Peyer's patch (tissue), 4 donors: ENCODE measurements at regions not wholly inside any gene's neighbourhood (a gene's known extent, or its start where the extent isn't known, plus 50 kb on each side); places are given as distances from the start of the nearest gene placed in this dataset.

Source experiments
- DNase-seq, 3 donors: peaks; one replicate each; pipeline ENCODE4 v3.0.0-alpha.2; 2017 to 2019
- H3K27ac ChIP-seq, 4 donors: fragments of 200-600 bp; sonication (generic); one replicate each; pipeline ENCODE4 v1.5.1; 2016 to 2019
- H3K27me3 ChIP-seq, 2 donors: fragments of 200-600 bp; sonication (generic); one replicate each; pipeline ENCODE4 v1.5.1; 2019
- H3K36me3 ChIP-seq, 3 donors: fragments of 200-600 bp; sonication (generic); one replicate each; pipeline ENCODE4 v1.5.1; 2016 to 2019
- H3K4me1 ChIP-seq, 4 donors: fragments of 200-600 bp; sonication (generic); one replicate each; pipeline ENCODE4 v1.5.1; 2016 to 2019
- H3K4me3 ChIP-seq, 4 donors: fragments of 200-600 bp; sonication (generic); 1 replicate in 3 of 4; 2 replicates in 1 of 4; pipeline ENCODE4 v1.5.1; 2016 to 2019; ENCODE audit warnings: mild to moderate bottlenecking in 1 of 4
- H3K9me3 ChIP-seq, 4 donors: fragments of 200-600 bp; sonication (generic); one replicate each; pipeline ENCODE4 v1.5.1; 2016 to 2019; ENCODE audit warnings: mild to moderate bottlenecking in 1 of 4
- POLR2A ChIP-seq, 2 donors: fragments of 450-650 bp; IDR thresholded peaks; one replicate each; pipeline ENCODE4 v1.5.1; 2017; ENCODE audit warnings: antibody characterized with exemption in 2 of 2, mild to moderate bottlenecking in 2 of 2, moderate library complexity in 2 of 2
- TF ChIP-seq, protein P1 (sequence below), 6 experiments: fragments of 450-650 bp in 4 of 6; fragments of 200-600 bp in 2 of 6; sonication (generic) in 1 of 6; IDR thresholded peaks; one replicate each; pipeline ENCODE4 v1.5.1; 2017 to 2019; ENCODE audit warnings: antibody characterized with exemption in 6 of 6, mild to moderate bottlenecking in 3 of 6, moderate library complexity in 1 of 6

DNA sequence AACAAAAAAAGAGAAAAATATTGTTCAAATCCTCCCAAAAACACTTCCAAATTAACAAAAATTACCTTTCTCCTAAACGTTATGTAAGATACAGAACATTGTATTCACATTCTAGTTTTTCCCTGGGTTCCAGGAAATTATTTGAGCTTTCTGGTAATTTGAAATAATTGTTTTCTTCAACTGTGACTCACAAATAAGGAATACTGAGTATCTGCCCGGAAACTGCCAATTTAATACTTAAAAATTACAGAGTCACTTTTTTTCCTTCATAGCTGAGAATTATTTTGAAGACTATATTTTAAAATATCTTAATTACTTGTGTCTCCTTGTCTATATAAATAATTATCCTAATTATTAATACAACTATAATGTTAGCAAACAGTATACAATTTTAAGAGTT is 709.0 kb upstream of the ARGLU1 start:
- no peaks in the 10 kb centered on the region for H3K36me3 ChIP-seq
- no peak for DNase-seq
- H3K4me3 ChIP-seq, result no peak overlapping the region
- TF ChIP-seq, protein P1, sequence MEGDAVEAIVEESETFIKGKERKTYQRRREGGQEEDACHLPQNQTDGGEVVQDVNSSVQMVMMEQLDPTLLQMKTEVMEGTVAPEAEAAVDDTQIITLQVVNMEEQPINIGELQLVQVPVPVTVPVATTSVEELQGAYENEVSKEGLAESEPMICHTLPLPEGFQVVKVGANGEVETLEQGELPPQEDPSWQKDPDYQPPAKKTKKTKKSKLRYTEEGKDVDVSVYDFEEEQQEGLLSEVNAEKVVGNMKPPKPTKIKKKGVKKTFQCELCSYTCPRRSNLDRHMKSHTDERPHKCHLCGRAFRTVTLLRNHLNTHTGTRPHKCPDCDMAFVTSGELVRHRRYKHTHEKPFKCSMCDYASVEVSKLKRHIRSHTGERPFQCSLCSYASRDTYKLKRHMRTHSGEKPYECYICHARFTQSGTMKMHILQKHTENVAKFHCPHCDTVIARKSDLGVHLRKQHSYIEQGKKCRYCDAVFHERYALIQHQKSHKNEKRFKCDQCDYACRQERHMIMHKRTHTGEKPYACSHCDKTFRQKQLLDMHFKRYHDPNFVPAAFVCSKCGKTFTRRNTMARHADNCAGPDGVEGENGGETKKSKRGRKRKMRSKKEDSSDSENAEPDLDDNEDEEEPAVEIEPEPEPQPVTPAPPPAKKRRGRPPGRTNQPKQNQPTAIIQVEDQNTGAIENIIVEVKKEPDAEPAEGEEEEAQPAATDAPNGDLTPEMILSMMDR (IDR thresholded peaks at IDR 0.05), result no peak
- no peak for TF ChIP-seq POLR2A (IDR thresholded peaks at IDR 0.05)
- H3K27me3 ChIP-seq, result no peaks in the 10 kb centered on the region
- no peak overlapping the region for H3K27ac ChIP-seq
- no peaks in the 10 kb centered on the region for H3K9me3 ChIP-seq
- no peaks in the 10 kb centered on the region for H3K4me1 ChIP-seq

DNA sequence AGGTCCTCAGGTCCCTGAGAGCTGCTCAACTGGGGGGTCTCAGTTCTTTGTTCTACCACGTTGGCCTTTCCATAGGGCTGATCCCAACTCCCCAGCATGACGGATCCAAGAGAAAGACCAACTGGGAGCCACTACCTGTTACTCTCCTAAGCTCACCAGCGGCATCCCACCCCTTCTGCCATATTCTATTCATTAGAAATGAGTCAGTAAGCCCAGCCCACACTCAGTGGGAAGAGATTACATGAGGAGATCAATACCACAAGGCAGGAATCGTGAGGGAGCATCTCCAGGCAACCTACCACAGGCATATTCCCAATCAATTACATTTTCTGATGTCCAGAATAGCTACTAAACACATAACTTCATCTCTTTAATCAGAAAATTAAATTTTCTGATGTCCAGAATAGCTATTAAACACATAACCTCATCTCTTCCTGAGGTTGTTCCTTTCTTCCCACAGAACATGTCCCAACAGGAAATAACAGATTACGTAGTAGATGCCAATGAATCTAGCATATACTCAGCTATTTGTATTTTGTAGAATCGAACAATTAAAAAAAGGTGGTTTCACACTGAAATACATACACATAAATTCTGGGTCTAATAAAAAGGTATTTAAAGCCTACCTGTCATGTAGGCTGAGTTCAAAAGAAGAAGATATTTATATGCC is 708.1 kb upstream of the ARGLU1 start:
- Histone ChIP-seq H3K4me1 (no peaks in the 10 kb centered on the region), H3K36me3 (no peaks in the 10 kb centered on the region), H3K4me3 (no peak overlapping the region), H3K9me3 (no peaks in the 10 kb centered on the region), H3K27me3 (no peaks in the 10 kb centered on the region), H3K27ac (no peak overlapping the region)
- no peak for DNase-seq
- TF ChIP-seq, protein P1 (IDR thresholded peaks at IDR 0.05), result no peak
- no peak for TF ChIP-seq POLR2A (IDR thresholded peaks at IDR 0.05)

DNA sequence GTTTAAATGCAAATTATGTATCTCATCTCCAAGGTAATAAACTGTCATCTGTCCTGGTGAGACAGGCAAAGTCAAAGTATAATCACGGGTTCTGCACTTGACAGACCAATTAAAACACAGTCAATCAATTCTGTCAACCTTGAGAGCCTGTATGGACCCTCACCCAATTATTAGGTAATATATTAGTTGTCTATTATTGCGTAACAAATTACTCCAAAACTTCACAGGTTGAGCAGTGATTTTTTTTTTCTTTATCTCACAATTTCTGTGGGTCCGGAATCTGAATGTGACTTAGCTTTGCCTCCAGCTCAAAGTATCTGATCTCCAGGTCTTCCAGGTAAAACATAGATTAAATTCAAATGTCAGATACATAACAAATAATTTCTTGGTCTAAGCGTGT is 707.4 kb upstream of the ARGLU1 start:
- H3K9me3 ChIP-seq, result no peaks in the 10 kb centered on the region
- no peaks in the 10 kb centered on the region for H3K4me1 ChIP-seq
- no peaks in the 10 kb centered on the region for H3K36me3 ChIP-seq
- no peak for DNase-seq
- no peak overlapping the region for H3K27ac ChIP-seq
- no peak overlapping the region for H3K4me3 ChIP-seq
- no peak for TF ChIP-seq POLR2A (IDR thresholded peaks at IDR 0.05)
- TF ChIP-seq, protein P1 (IDR thresholded peaks at IDR 0.05), result no peak
- no peaks in the 10 kb centered on the region for H3K27me3 ChIP-seq

DNA sequence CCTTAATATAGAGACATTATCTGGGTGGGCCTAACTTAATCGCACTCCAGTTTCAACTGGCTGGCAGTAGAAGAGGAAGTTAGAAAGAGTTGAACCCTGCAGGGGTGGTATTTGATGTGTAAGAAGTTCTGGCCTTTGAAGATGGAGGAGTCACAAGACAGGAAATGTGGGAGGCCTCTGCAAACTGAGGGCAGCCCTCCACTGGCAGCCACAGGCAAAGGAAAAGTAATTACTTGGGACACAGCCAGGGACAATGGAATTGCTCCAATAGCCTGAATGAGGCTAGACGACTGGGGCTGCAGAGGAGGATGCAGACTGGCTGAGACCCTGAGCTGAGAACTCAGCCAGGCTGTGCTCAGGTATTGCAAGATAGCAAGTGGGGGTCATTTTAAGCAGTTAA is 703.3 kb upstream of the ARGLU1 start:
- TF ChIP-seq, protein P1 (IDR thresholded peaks at IDR 0.05), result no peak
- TF ChIP-seq POLR2A (IDR thresholded peaks at IDR 0.05), result no peak
- H3K36me3 ChIP-seq, result no peaks in the 10 kb centered on the region
- H3K4me1 ChIP-seq, result no peaks in the 10 kb centered on the region
- H3K9me3 ChIP-seq, result no peaks in the 10 kb centered on the region
- H3K4me3 ChIP-seq, result no peak overlapping the region
- H3K27ac ChIP-seq, result no peak overlapping the region
- no peaks in the 10 kb centered on the region for H3K27me3 ChIP-seq
- DNase-seq, result no peak

GRCh38 chr13:107266657-107267056 is 698.7 kb upstream of the ARGLU1 start:
- H3K27me3 ChIP-seq, result no peaks in the 10 kb centered on the region
- TF ChIP-seq, protein P1 (IDR thresholded peaks at IDR 0.05), result no peak
- TF ChIP-seq POLR2A (IDR thresholded peaks at IDR 0.05), result no peak
- no peaks in the 10 kb centered on the region for H3K9me3 ChIP-seq
- H3K4me1 ChIP-seq, result no peaks in the 10 kb centered on the region
- no peak for DNase-seq
- H3K36me3 ChIP-seq, result no peaks in the 10 kb centered on the region
- H3K4me3 ChIP-seq, result no peak overlapping the region
- no peak overlapping the region for H3K27ac ChIP-seq
